Fibroblast of mammary gland (primary cell): ENCODE measurements at regions not wholly inside any gene's neighbourhood (a gene's known extent, or its start where the extent isn't known, plus 50 kb on each side); places are given as distances from the start of the nearest gene placed in this dataset.

Experiments
- DNase-seq: peaks from one replicate; pipeline ENCODE4 v3.0.0-alpha.2; 2010; ENCODE audit warnings: low read depth
- H3K4me3 ChIP-seq: 2 replicates; pipeline ENCODE4 v1.5.1; 2011; ENCODE audit warnings: low read depth, mild to moderate bottlenecking, low read length, moderate library complexity; ENCODE audit not compliant: control insufficient read depth
- CTCF ChIP-seq: conservative IDR thresholded peaks from 2 replicates; pipeline ENCODE4 v1.5.1; 2011; ENCODE audit warnings: low read depth, low read length, inconsistent platforms; ENCODE audit not compliant: control insufficient read depth, insufficient read depth

GRCh38 chr4:13243152-13243551 is 241.0 kb downstream of the RAB28 start:
- H3K4me3 ChIP-seq: no peak overlapping the region
- DNase-seq: no peak
- no peak for TF ChIP-seq CTCF

- TF ChIP-seq CTCF: no peak
- H3K4me3 ChIP-seq: no peak overlapping the region
- peak; percentile 45 for DNase-seq
These were observed 244.1 kb downstream of the RAB28 start for GRCh38 chr4:13240066-13240465.

GRCh38 chr4:13238936-13239335 is 245.2 kb downstream of the RAB28 start:
- TF ChIP-seq CTCF: no peak
- H3K4me3 ChIP-seq: no peak overlapping the region
- DNase-seq: no peak

- no peak for TF ChIP-seq CTCF
- no peak overlapping the region for H3K4me3 ChIP-seq
- DNase-seq: no peak
These were observed 247.7 kb downstream of the RAB28 start for GRCh38 chr4:13236485-13236884.

- TF ChIP-seq CTCF: no peak
- no peak for DNase-seq
- no peak overlapping the region for H3K4me3 ChIP-seq
These were observed 250.4 kb downstream of the RAB28 start for GRCh38 chr4:13233755-13234154.

- no peak overlapping the region for H3K4me3 ChIP-seq
- DNase-seq: no peak
- no peak for TF ChIP-seq CTCF
These were observed 264.2 kb downstream of the RAB28 start for GRCh38 chr4:13219971-13220370.

GRCh38 chr4:13218326-13218958 is 265.7 kb downstream of the RAB28 start:
- no peak for TF ChIP-seq CTCF
- DNase-seq: no peak
- no peak overlapping the region for H3K4me3 ChIP-seq
